H1 (cell line): ENCODE measurements at regions not wholly inside any gene's neighbourhood (a gene's known extent, or its start where the extent isn't known, plus 50 kb on each side); places are given as distances from the start of the nearest gene placed in this dataset.

Experiments used
- CTCF ChIA-PET: fragments of 300-600 bp; sonication (Branson Sonifier 250); formaldehyde crosslinking; loops from one replicate; lab custom pipeline; 2021; ENCODE audit not compliant: partially characterized antibody; lab: Charles Lee
- POLR2A ChIA-PET: fragments of 300-600 bp; sonication (Branson Sonifier 250); formaldehyde crosslinking; loops from one replicate; lab custom pipeline; 2021; ENCODE audit warnings: inconsistent platforms; ENCODE audit not compliant: partially characterized antibody; lab: Charles Lee
- DNase-seq, 2 experiments: peaks; one replicate each; pipeline versions ENCODE4 v3.0.0 to v3.0.0-alpha.2; 2010 to 2022; ENCODE audit warnings: low spot score in 2 of 2, low read depth in 1 of 2, mixed read lengths in 1 of 2
- FAIRE-seq: peaks from 2 replicates; lab custom pipeline; 2011; peaks lifted over from hg19 to GRCh38; lab: Jason Lieb, UNC
- H2AFZ ChIP-seq: 2 replicates; pipeline ENCODE4 v1.8.1; 2012; ENCODE audit warnings: low read length, inconsistent platforms
- H2AK5ac ChIP-seq: 2 replicates; pipeline ENCODE4 v1.6.1; 2013; ENCODE audit warnings: low read depth, low read length
- H2BK120ac ChIP-seq: replicated peaks from 2 replicates; pipeline ENCODE3; 2013; ENCODE audit warnings: low read depth, low read length, inconsistent platforms
- H2BK12ac ChIP-seq: 2 replicates; pipeline ENCODE4 v1.6.1; 2013; ENCODE audit warnings: low read depth, low read length
- H2BK15ac ChIP-seq: 2 replicates; pipeline ENCODE4 v1.6.1; 2013; ENCODE audit warnings: low read length
- H2BK20ac ChIP-seq: 2 replicates; pipeline ENCODE4 v1.6.1; 2013; ENCODE audit warnings: low read length
- H2BK5ac ChIP-seq: 2 replicates; pipeline ENCODE4 v1.6.1; 2013; ENCODE audit warnings: low read depth, low read length
- H3K14ac ChIP-seq: 2 replicates; pipeline ENCODE4 v1.6.1; 2013; ENCODE audit warnings: inconsistent platforms; ENCODE audit not compliant: insufficient read length
- H3K18ac ChIP-seq: 2 replicates; pipeline ENCODE4 v1.6.1; 2013; ENCODE audit warnings: low read length; ENCODE audit errors: extremely low read depth
- H3K23ac ChIP-seq: 2 replicates; pipeline ENCODE4 v1.6.1; 2013; ENCODE audit warnings: inconsistent platforms; ENCODE audit not compliant: insufficient read length
- H3K23me2 ChIP-seq: 2 replicates; pipeline ENCODE4 v1.6.1; 2013; ENCODE audit warnings: low read depth, low read length
- H3K27ac ChIP-seq: 2 replicates; pipeline ENCODE4 v1.6.1; 2011; ENCODE audit warnings: low read depth, low read length, inconsistent platforms
- H3K27me3 ChIP-seq, 4 experiments: replicated peaks in 1 of 4; 1 replicate in 1 of 4; 2 replicates in 3 of 4; pipeline versions ENCODE4 v1.6.1 to v1.8.1; 2011 to 2013; ENCODE audit warnings: low read length in 3 of 4, mild to moderate bottlenecking in 3 of 4, inconsistent platforms in 2 of 4, mixed read lengths in 2 of 4, moderate library complexity in 1 of 4; ENCODE audit not compliant: control insufficient read depth in 3 of 4, insufficient read depth in 3 of 4; ENCODE audit errors: extremely low read depth in 1 of 4
- H3K36me3 ChIP-seq, 4 experiments: 2 replicates each; pipeline versions ENCODE4 v1.6.1 to v1.8.1; 2011 to 2013; ENCODE audit warnings: mild to moderate bottlenecking in 4 of 4, low read length in 3 of 4, moderate library complexity in 2 of 4, control low read depth in 1 of 4, inconsistent platforms in 1 of 4; ENCODE audit not compliant: insufficient read depth in 4 of 4, control insufficient read depth in 2 of 4
- H3K4ac ChIP-seq: replicated peaks from 2 replicates; pipeline ENCODE3; 2013; ENCODE audit warnings: low read length, low read depth, mixed read lengths, inconsistent platforms; ENCODE audit not compliant: insufficient read length
- H3K4me1 ChIP-seq, 4 experiments: replicated peaks in 1 of 4; 1 replicate in 1 of 4; 2 replicates in 3 of 4; pipeline versions ENCODE4 v1.6.1 to v1.8.1; 2011 to 2013; ENCODE audit warnings: low read length in 3 of 4, inconsistent platforms in 2 of 4, mixed read lengths in 1 of 4; ENCODE audit not compliant: insufficient read depth in 4 of 4, control insufficient read depth in 3 of 4
- H3K4me2 ChIP-seq, 2 experiments: 2 replicates each; pipeline versions ENCODE4 v1.6.1 to v1.8.1; 2011 to 2013; ENCODE audit warnings: low read depth in 2 of 2, low read length in 2 of 2, control low read depth in 1 of 2, inconsistent platforms in 1 of 2, mild to moderate bottlenecking in 1 of 2; ENCODE audit not compliant: insufficient read depth in 1 of 2
- H3K4me3 ChIP-seq, 4 experiments: fragments of 200-600, 300-600 bp in 1 of 4; sonication (generic), shearing (Covaris generic), sonication (Bioruptor Twin) in 1 of 4; 2 replicates each; pipeline versions ENCODE4 v1.5.1 to v1.8.1; 2011 to 2016; ENCODE audit warnings: low read length in 4 of 4, low read depth in 3 of 4, control low read depth in 2 of 4, inconsistent platforms in 2 of 4, mild to moderate bottlenecking in 2 of 4, mixed read lengths in 1 of 4, moderate library complexity in 1 of 4; ENCODE audit not compliant: insufficient read depth in 2 of 4; ENCODE audit errors: extremely low read depth in 1 of 4
- H3K56ac ChIP-seq: replicated peaks from 2 replicates; pipeline ENCODE3; 2013; ENCODE audit warnings: low read depth, mild to moderate bottlenecking, mixed read lengths, low read length, inconsistent platforms; ENCODE audit not compliant: insufficient read length
- H3K79me1 ChIP-seq: 2 replicates; pipeline ENCODE4 v1.6.1; 2013; ENCODE audit warnings: low read depth, low read length, control low read depth
- H3K79me2 ChIP-seq, 2 experiments: 2 replicates each; pipeline versions ENCODE4 v1.6.1 to v1.8.1; 2012 to 2013; ENCODE audit warnings: low read length in 2 of 2, mild to moderate bottlenecking in 2 of 2, inconsistent platforms in 1 of 2; ENCODE audit not compliant: insufficient read depth in 2 of 2, control insufficient read depth in 1 of 2
- H3K9ac ChIP-seq, 4 experiments: replicated peaks in 1 of 4; 1 replicate in 1 of 4; 2 replicates in 3 of 4; pipeline versions ENCODE4 v1.6.1 to v1.8.1; 2011 to 2013; ENCODE audit warnings: low read depth in 3 of 4, low read length in 3 of 4, control low read depth in 2 of 4, mild to moderate bottlenecking in 2 of 4, moderate library complexity in 2 of 4, inconsistent platforms in 1 of 4; ENCODE audit errors: extremely low read depth in 1 of 4
- H3K9me3 ChIP-seq, 2 experiments: 2 replicates each; pipeline versions ENCODE4 v1.6.1 to v1.8.1; 2012 to 2013; ENCODE audit warnings: mild to moderate bottlenecking in 2 of 2, moderate library complexity in 2 of 2, control low read depth in 1 of 2, inconsistent platforms in 1 of 2, low read depth in 1 of 2, low read length in 1 of 2, mixed read lengths in 1 of 2; ENCODE audit not compliant: insufficient read depth in 2 of 2
- H4K20me1 ChIP-seq, 2 experiments: replicated peaks in 1 of 2; 2 replicates each; pipeline versions ENCODE3 to v1.8.1; 2011 to 2013; ENCODE audit warnings: inconsistent platforms in 2 of 2, low read length in 2 of 2, mild to moderate bottlenecking in 1 of 2; ENCODE audit not compliant: insufficient read depth in 2 of 2, control insufficient read depth in 1 of 2
- H4K5ac ChIP-seq: 2 replicates; pipeline ENCODE4 v1.6.1; 2013; ENCODE audit warnings: low read length, low read depth, mixed read lengths, inconsistent platforms; ENCODE audit not compliant: insufficient read length
- H4K8ac ChIP-seq: 2 replicates; pipeline ENCODE4 v1.8.0; 2013; ENCODE audit warnings: mild to moderate bottlenecking, moderate library complexity, low read length, inconsistent platforms; ENCODE audit not compliant: insufficient read depth; ENCODE audit errors: extremely low read depth
- H4K91ac ChIP-seq: replicated peaks from 2 replicates; pipeline ENCODE3; 2013; ENCODE audit warnings: low read length, mixed read lengths, inconsistent platforms; ENCODE audit not compliant: insufficient read length
- ATF2 ChIP-seq: IDR thresholded peaks from 2 replicates; pipeline ENCODE4 v1.6.1; 2012; ENCODE audit warnings: low read length, inconsistent platforms
- CBX5 ChIP-seq: fragments of 300-800, 300-1000 bp; sonication (generic); IDR thresholded peaks from 2 replicates; pipeline ENCODE4 v1.7.1; 2016; ENCODE audit warnings: antibody characterized with exemption, low read length, low read depth
- CEBPB ChIP-seq: IDR thresholded peaks from 2 replicates; pipeline ENCODE4 v1.6.1; 2012; ENCODE audit warnings: low read depth, low read length
- CREB1 ChIP-seq: IDR thresholded peaks from 2 replicates; pipeline ENCODE4 v1.6.1; 2012; ENCODE audit warnings: inconsistent platforms
- EZH2 ChIP-seq: fragments of 200-600 bp; sonication (generic); IDR thresholded peaks from 2 replicates; pipeline ENCODE4 v1.7.1; 2012; ENCODE audit warnings: low read depth, mild to moderate bottlenecking, moderate library complexity, low read length, inconsistent platforms; ENCODE audit not compliant: severe bottlenecking
- HDAC2 ChIP-seq, 2 experiments: fragments of 300-600 bp in 1 of 2; sonication (generic) in 1 of 2; IDR thresholded peaks; 2 replicates each; pipeline ENCODE4 v1.6.1; 2011 to 2012; ENCODE audit warnings: low read depth in 2 of 2, low read length in 2 of 2, mild to moderate bottlenecking in 2 of 2, moderate library complexity in 2 of 2, borderline replicate concordance in 1 of 2, inconsistent platforms in 1 of 2
- MAFK ChIP-seq: IDR thresholded peaks from 2 replicates; pipeline ENCODE4 v1.6.1; 2012; ENCODE audit warnings: low read depth, mild to moderate bottlenecking, improper control_type of control experiment, low read length
- NANOG ChIP-seq: IDR thresholded peaks from 2 replicates; pipeline ENCODE4 v1.6.1; 2011; ENCODE audit warnings: low read length, low read depth, mild to moderate bottlenecking, inconsistent platforms; ENCODE audit not compliant: insufficient read depth, poor library complexity, severe bottlenecking
- POLR2AphosphoS5 ChIP-seq: IDR thresholded peaks from 2 replicates; pipeline ENCODE4 v1.6.1; 2011; ENCODE audit warnings: low read depth, low read length
- RBBP5 ChIP-seq: IDR thresholded peaks from 2 replicates; pipeline ENCODE4 v1.7.1; 2012; ENCODE audit warnings: low read depth, mild to moderate bottlenecking, inconsistent platforms, low read length, moderate library complexity, borderline replicate concordance
- RNF2 ChIP-seq: fragments of 200-900, 300-1000 bp; sonication (generic); IDR thresholded peaks from 2 replicates; pipeline ENCODE4 v1.7.1; 2016; ENCODE audit warnings: borderline replicate concordance, low read depth, mild to moderate bottlenecking, antibody characterized with exemption, low read length; ENCODE audit not compliant: poor library complexity, severe bottlenecking; ENCODE audit errors: missing control alignments
- SP4 ChIP-seq: IDR thresholded peaks from 2 replicates; pipeline ENCODE4 v1.6.1; 2012; ENCODE audit warnings: low read length, inconsistent platforms
- WGBS, 2 experiments: shearing (Covaris generic) in 1 of 2; methylation state at CpG; one replicate each; pipeline versions ENCODE4 v1.1.6 to v1.1.7; 2013 to 2015; ENCODE audit warnings: low lambda C conversion rate in 2 of 2, mixed read lengths in 2 of 2, inconsistent platforms in 1 of 2, low coverage in 1 of 2, missing lambda C conversion rate in 1 of 2; ENCODE audit not compliant: insufficient replicate concordance in 2 of 2, insufficient coverage in 1 of 2, insufficient read length in 1 of 2; ENCODE audit errors: extremely low coverage in 1 of 2, missing lambda C conversion rate in 1 of 2; 5-methylcytosine and 5-hydroxymethylcytosine counted together

GRCh38 chr18:48473816-48474215, 64.6 kb upstream of the ZBTB7C start:
- no peaks in the 10 kb centered on the region for H3K79me2 ChIP-seq
- H3K23me2 ChIP-seq, result no peaks in the 10 kb centered on the region
- H2BK120ac ChIP-seq, result no peak overlapping the region
- no peaks in the 10 kb centered on the region for H3K36me3 ChIP-seq
- no peaks in the 10 kb centered on the region for H4K20me1 ChIP-seq
- H3K9me3 ChIP-seq, result 0 out of 4 replicates have a peak, but pooled peaks cover 0 to 2% of the 10 kb centered on the region in 2 experiments
- ChIA-PET CTCF (interaction anchor here (0.5 to 5.1 kb wide), 11 partner anchors 9 to 445 kb away, joined by 3 to 46 read pairs (median 5); no protein-coding TSS in a partner anchor), POLR2A (no interaction called here)
- H3K4me1 ChIP-seq, result no peaks in the 10 kb centered on the region
- no peaks in the 10 kb centered on the region for H3K79me1 ChIP-seq
- H3K4ac ChIP-seq, result no peak overlapping the region
- no peak overlapping the region for H3K56ac ChIP-seq
- H4K8ac ChIP-seq, result no peak overlapping the region
- no peak overlapping the region for H2BK15ac ChIP-seq
- 83% methylated on average over 1 of the region's 1 CpG; no CpG with 5 or more reads in 1 of the 2 experiments for whole genome bisulfite sequencing, 2 experiments
- H4K5ac ChIP-seq, result no peak overlapping the region
- no peak overlapping the region for H4K91ac ChIP-seq
- H2BK5ac ChIP-seq, result no peak overlapping the region
- H3K18ac ChIP-seq, result no peak overlapping the region
- DNase-seq, result no peak
- H3K4me3 ChIP-seq, result no peak overlapping the region
- no peak overlapping the region for H3K23ac ChIP-seq
- no peak overlapping the region for H2AK5ac ChIP-seq
- no peak for FAIRE-seq
- no peaks in the 10 kb centered on the region for H3K27me3 ChIP-seq
- H2BK12ac ChIP-seq, result no peak overlapping the region
- no peak overlapping the region for H2BK20ac ChIP-seq
- no peak overlapping the region for H3K27ac ChIP-seq
- H3K4me2 ChIP-seq, result no peak overlapping the region
- H3K14ac ChIP-seq, result no peak overlapping the region
- H2AFZ ChIP-seq, result no peak overlapping the region
- H3K9ac ChIP-seq, result no peak overlapping the region
- TF ChIP-seq EZH2 (no peak), RBBP5 (no peak), POLR2AphosphoS5 (no peak), ATF2 (no peak), CBX5 (no peak), HDAC2 (IDR thresholded peaks at IDR 0.05; ENCODE audit: borderline replicate concordance in 1 of 2, low read depth in 2 of 2, low read length in 2 of 2) (no peak), CEBPB (no peak), CREB1 (no peak), SP4 (no peak), MAFK (no peak), RNF2 (no peak), NANOG (no peak)
